ENCODE measurements at regions not wholly inside any gene's neighbourhood (a gene's known extent, or its start where the extent isn't known, plus 50 kb on each side); places are given as distances from the start of the nearest gene placed in this dataset.
"Not testable (repeated sequence)": the region's sequence is repeated elsewhere in the genome, so short reads cannot be mapped to it uniquely, and the experiment has no call there.

- H2AFZ ChIP-seq (ENCODE audit: low read depth, low read length): peak overlapping the region; percentile 54
- H3K79me2 ChIP-seq (ENCODE audit: insufficient read depth, low read length): no peaks in the 10 kb centered on the region
- peaks cover 61% of the 10 kb centered on the region for H3K4me1 ChIP-seq (ENCODE audit: insufficient read depth, low read length)
- H3K9ac ChIP-seq (ENCODE audit: low read depth, low read length): peak overlapping the region; percentile 60
- peak overlapping the region; percentile 97 for H3K27ac ChIP-seq (ENCODE audit: low read length)
- H3K27me3 ChIP-seq (ENCODE audit: insufficient read depth, low read length, poor library complexity): no peaks in the 10 kb centered on the region
- DNase-seq (no peak), ATAC-seq (ENCODE audit: insufficient read depth, low read depth) (peak; percentile 52)
- no peak for TF ChIP-seq EZH2 (IDR thresholded peaks at IDR 0.05; ENCODE audit: borderline replicate concordance, low read depth, low read length, severe bottlenecking)
- no peak for TF ChIP-seq CTCF (IDR thresholded peaks at IDR 0.05; ENCODE audit: borderline replicate concordance, extremely low read depth, low read length, poor library complexity, severe bottlenecking)
- peak overlapping the region in 1 of 2 experiments; percentile 30; a peak in 2 of 4 replicates for H3K4me3 ChIP-seq (ENCODE audit: low read depth in 1 of 2, low read length in 2 of 2)
- peaks cover 3% of the 10 kb centered on the region for H3K9me3 ChIP-seq (ENCODE audit: insufficient read depth, low read length, severe bottlenecking)
- H4K20me1 ChIP-seq (ENCODE audit: insufficient read depth, low read length): no peaks in the 10 kb centered on the region
- H3K4me2 ChIP-seq (ENCODE audit: insufficient read depth, low read length): peak overlapping the region; percentile 59
- H3K36me3 ChIP-seq (ENCODE audit: insufficient read depth, low read length): no peaks in the 10 kb centered on the region
Observed at GRCh38 chr5:158233735-158234322, 374.9 kb upstream of the CLINT1 start.

- not testable (repeated sequence) for DNase-seq; H3K27ac ChIP-seq (ENCODE audit: low read length); H3K9ac ChIP-seq (ENCODE audit: low read depth, low read length); H4K20me1 ChIP-seq (ENCODE audit: insufficient read depth, low read length); H3K4me1 ChIP-seq (ENCODE audit: insufficient read depth, low read length); H3K36me3 ChIP-seq (ENCODE audit: insufficient read depth, low read length); H2AFZ ChIP-seq (ENCODE audit: low read depth, low read length); H3K9me3 ChIP-seq (ENCODE audit: insufficient read depth, low read length, severe bottlenecking); H3K27me3 ChIP-seq (ENCODE audit: insufficient read depth, low read length, poor library complexity); ATAC-seq (ENCODE audit: insufficient read depth, low read depth); H3K79me2 ChIP-seq (ENCODE audit: insufficient read depth, low read length); H3K4me3 ChIP-seq (ENCODE audit: low read depth in 1 of 2, low read length in 2 of 2); H3K4me2 ChIP-seq (ENCODE audit: insufficient read depth, low read length)
Observed at GRCh38 chr5:158227314-158227713, 368.4 kb upstream of the CLINT1 start.

- Histone ChIP-seq H3K36me3 (ENCODE audit: insufficient read depth, low read length) (no peaks in the 10 kb centered on the region), H2AFZ (ENCODE audit: low read depth, low read length) (no peak overlapping the region), H3K4me2 (ENCODE audit: insufficient read depth, low read length) (no peak overlapping the region), H3K27ac (ENCODE audit: low read length) (no peak overlapping the region), H3K4me3 (ENCODE audit: low read depth in 1 of 2, low read length in 2 of 2) (no peak overlapping the region), H3K27me3 (ENCODE audit: insufficient read depth, low read length, poor library complexity) (no peaks in the 10 kb centered on the region), H3K4me1 (ENCODE audit: insufficient read depth, low read length) (no peaks in the 10 kb centered on the region), H3K9ac (ENCODE audit: low read depth, low read length) (no peak overlapping the region), H3K9me3 (ENCODE audit: insufficient read depth, low read length, severe bottlenecking) (no peaks in the 10 kb centered on the region), H4K20me1 (ENCODE audit: insufficient read depth, low read length) (no peaks in the 10 kb centered on the region), H3K79me2 (ENCODE audit: insufficient read depth, low read length) (no peaks in the 10 kb centered on the region)
- ATAC-seq (ENCODE audit: insufficient read depth, low read depth): no peak
- TF ChIP-seq CTCF (IDR thresholded peaks at IDR 0.05; ENCODE audit: borderline replicate concordance, extremely low read depth, low read length, poor library complexity, severe bottlenecking): no peak
- TF ChIP-seq EZH2 (IDR thresholded peaks at IDR 0.05; ENCODE audit: borderline replicate concordance, low read depth, low read length, severe bottlenecking): no peak
- DNase-seq: no peak
Observed at GRCh38 chr5:158226496-158226895, 367.6 kb upstream of the CLINT1 start.

GRCh38 chr5:158224253-158224652 is 365.3 kb upstream of the CLINT1 start:
- no peaks in the 10 kb centered on the region for H3K4me1 ChIP-seq (ENCODE audit: insufficient read depth, low read length)
- H3K79me2 ChIP-seq (ENCODE audit: insufficient read depth, low read length): no peaks in the 10 kb centered on the region
- no peaks in the 10 kb centered on the region for H3K9me3 ChIP-seq (ENCODE audit: insufficient read depth, low read length, severe bottlenecking)
- no peak overlapping the region for H2AFZ ChIP-seq (ENCODE audit: low read depth, low read length)
- no peak overlapping the region for H3K27ac ChIP-seq (ENCODE audit: low read length)
- H3K9ac ChIP-seq (ENCODE audit: low read depth, low read length): no peak overlapping the region
- no peak for TF ChIP-seq CTCF (IDR thresholded peaks at IDR 0.05; ENCODE audit: borderline replicate concordance, extremely low read depth, low read length, poor library complexity, severe bottlenecking)
- TF ChIP-seq EZH2 (IDR thresholded peaks at IDR 0.05; ENCODE audit: borderline replicate concordance, low read depth, low read length, severe bottlenecking): no peak
- H3K27me3 ChIP-seq (ENCODE audit: insufficient read depth, low read length, poor library complexity): no peaks in the 10 kb centered on the region
- DNase-seq (no peak), ATAC-seq (ENCODE audit: insufficient read depth, low read depth) (no peak)
- no peaks in the 10 kb centered on the region for H3K36me3 ChIP-seq (ENCODE audit: insufficient read depth, low read length)
- H3K4me3 ChIP-seq (ENCODE audit: low read depth in 1 of 2, low read length in 2 of 2): no peak overlapping the region
- no peak overlapping the region for H3K4me2 ChIP-seq (ENCODE audit: insufficient read depth, low read length)
- H4K20me1 ChIP-seq (ENCODE audit: insufficient read depth, low read length): no peaks in the 10 kb centered on the region
